HEK293 (cell line): ENCODE measurements at regions not wholly inside any gene's neighbourhood (a gene's known extent, or its start where the extent isn't known, plus 50 kb on each side); places are given as distances from the start of the nearest gene placed in this dataset.

Experiments
- CTCF ChIA-PET: fragments of 350-600 bp; formaldehyde crosslinking; extraction: SDS; loops from one replicate; lab custom pipeline; 2021; ENCODE audit warnings: antibody characterized with exemption; lab: Yijun Ruan, JAX
- POLR2A ChIA-PET: fragments of 300-600 bp; formaldehyde crosslinking; extraction: SDS; loops from one replicate; lab custom pipeline; 2020; ENCODE audit warnings: antibody characterized with exemption, inconsistent platforms; lab: Yijun Ruan, JAX
- H3K27ac ChIP-seq: fragments of 200-500 bp; sonication (Bioruptor generic); 2 replicates; pipeline ENCODE4 v1.5.1; 2014; ENCODE audit warnings: low read depth, low read length, control low read depth, inconsistent platforms; ENCODE audit errors: extremely low read depth
- H3K36me3 ChIP-seq, 2 experiments: fragments of 200-500 bp in 1 of 2; sonication (Bioruptor generic) in 1 of 2; 1 replicate in 1 of 2; 2 replicates in 1 of 2; pipeline ENCODE4 v1.5.1; 2014 to 2017; ENCODE audit warnings: inconsistent platforms in 2 of 2, low read length in 2 of 2; ENCODE audit not compliant: control insufficient read depth in 2 of 2, insufficient read depth in 1 of 2
- H3K4me1 ChIP-seq: fragments of 200-500 bp; sonication (Bioruptor generic); 2 replicates; pipeline ENCODE4 v1.5.1; 2014; ENCODE audit warnings: mild to moderate bottlenecking, low read length, inconsistent platforms; ENCODE audit not compliant: control insufficient read depth, insufficient read depth
- H3K4me3 ChIP-seq: 2 replicates; pipeline ENCODE4 v1.5.1; 2011; ENCODE audit warnings: low read depth, mild to moderate bottlenecking, control low read depth, low read length, moderate library complexity
- H3K9me3 ChIP-seq: fragments of 200-500 bp; sonication (Bioruptor generic); 2 replicates; pipeline ENCODE4 v1.5.1; 2014; ENCODE audit warnings: low read depth, low read length, inconsistent platforms; ENCODE audit not compliant: control insufficient read depth, insufficient read depth
- BCL11B ChIP-seq: fragments of 450-650 bp; formaldehyde crosslinking; IDR thresholded peaks from 2 replicates; pipeline ENCODE4 v1.5.1; 2016; ENCODE audit warnings: low read depth, missing biosample characterization, missing genetic modification characterization
- IKZF3 ChIP-seq: fragments of 450-650 bp; IDR thresholded peaks from 2 replicates; pipeline ENCODE4 v1.5.0; 2018; ENCODE audit warnings: missing biosample characterization, mild to moderate bottlenecking, missing genetic modification characterization, moderate library complexity
- SETDB1 ChIP-seq: IDR thresholded peaks from one replicate; pipeline ENCODE4 v1.6.1; 2017; ENCODE audit warnings: mild to moderate bottlenecking, low read length, moderate library complexity, mixed read lengths; ENCODE audit not compliant: insufficient read length
- ZBTB21 ChIP-seq: fragments of 450-650 bp; formaldehyde crosslinking; IDR thresholded peaks from 2 replicates; pipeline ENCODE4 v1.5.1; 2017; ENCODE audit warnings: missing biosample characterization, missing genetic modification characterization
- ZFP69B ChIP-seq: fragments of 450-650 bp; formaldehyde crosslinking; IDR thresholded peaks from 2 replicates; pipeline ENCODE4 v1.5.1; 2016; ENCODE audit warnings: missing biosample characterization, missing genetic modification characterization
- ZNF157 ChIP-seq: fragments of 450-650 bp; formaldehyde crosslinking; IDR thresholded peaks from 2 replicates; pipeline ENCODE4 v1.5.1; 2016; ENCODE audit warnings: missing biosample characterization, missing genetic modification characterization
- ZNF16 ChIP-seq: fragments of 450-650 bp; formaldehyde crosslinking; IDR thresholded peaks from 2 replicates; pipeline ENCODE4 v1.5.1; 2016; ENCODE audit warnings: low read depth, missing biosample characterization, missing genetic modification characterization
- ZNF174 ChIP-seq: fragments of 450-650 bp; formaldehyde crosslinking; IDR thresholded peaks from 2 replicates; pipeline ENCODE4 v1.5.0; 2017; ENCODE audit warnings: missing biosample characterization, mild to moderate bottlenecking, missing genetic modification characterization
- ZNF211 ChIP-seq: fragments of 450-650 bp; formaldehyde crosslinking; IDR thresholded peaks from 2 replicates; pipeline ENCODE4 v1.5.1; 2016; ENCODE audit warnings: low read depth, missing biosample characterization, missing genetic modification characterization
- ZNF335 ChIP-seq: fragments of 450-650 bp; formaldehyde crosslinking; conservative IDR thresholded peaks from 2 replicates; pipeline ENCODE4 v1.5.1; 2016; ENCODE audit warnings: missing biosample characterization, missing genetic modification characterization
- ZNF350 ChIP-seq: fragments of 450-650 bp; formaldehyde crosslinking; IDR thresholded peaks from 2 replicates; pipeline ENCODE4 v1.5.0; 2017; ENCODE audit warnings: missing biosample characterization, mild to moderate bottlenecking, missing genetic modification characterization
- ZNF548 ChIP-seq: fragments of 450-650 bp; formaldehyde crosslinking; IDR thresholded peaks from 2 replicates; pipeline ENCODE4 v1.5.1; 2016; ENCODE audit warnings: missing biosample characterization, missing genetic modification characterization
- ZNF768 ChIP-seq: fragments of 450-650 bp; formaldehyde crosslinking; IDR thresholded peaks from 2 replicates; pipeline ENCODE4 v1.5.1; 2018; ENCODE audit warnings: missing biosample characterization, mild to moderate bottlenecking, missing genetic modification characterization
- ZNF791 ChIP-seq: fragments of 450-650 bp; formaldehyde crosslinking; IDR thresholded peaks from 2 replicates; pipeline ENCODE4 v1.5.1; 2016; ENCODE audit warnings: missing biosample characterization, missing genetic modification characterization
- ZNF792 ChIP-seq: fragments of 450-650 bp; formaldehyde crosslinking; IDR thresholded peaks from 2 replicates; pipeline ENCODE4 v1.5.1; 2016; ENCODE audit warnings: missing biosample characterization, missing genetic modification characterization
- ZNF843 ChIP-seq: fragments of 450-650 bp; formaldehyde crosslinking; IDR thresholded peaks from 2 replicates; pipeline ENCODE4 v1.5.1; 2016; ENCODE audit warnings: missing biosample characterization, missing genetic modification characterization
- TF ChIP-seq, protein P1 (sequence below): fragments of 450-650 bp; formaldehyde crosslinking; IDR thresholded peaks from 2 replicates; pipeline ENCODE4 v1.5.1; 2017; ENCODE audit warnings: missing biosample characterization, mild to moderate bottlenecking, missing genetic modification characterization, moderate library complexity
- TF ChIP-seq, protein P2 (sequence below): fragments of 450-650 bp; formaldehyde crosslinking; IDR thresholded peaks from 2 replicates; pipeline ENCODE4 v1.5.1; 2016; ENCODE audit warnings: missing biosample characterization, missing genetic modification characterization
- TF ChIP-seq, protein P3 (sequence below): fragments of 450-650 bp; formaldehyde crosslinking; IDR thresholded peaks from 2 replicates; pipeline ENCODE4 v1.5.1; 2016; ENCODE audit warnings: missing biosample characterization, missing genetic modification characterization
- TF ChIP-seq, protein P4 (sequence below): IDR thresholded peaks from 2 replicates; pipeline ENCODE4 v1.6.1; 2011; ENCODE audit warnings: mild to moderate bottlenecking, low read depth, low read length, borderline replicate concordance
- TF ChIP-seq, protein P5 (sequence below): fragments of 450-650 bp; formaldehyde crosslinking; IDR thresholded peaks from 2 replicates; pipeline ENCODE4; 2016; ENCODE audit warnings: missing biosample characterization, missing genetic modification characterization
- TF ChIP-seq, protein P6 (sequence below): fragments of 450-650 bp; formaldehyde crosslinking; IDR thresholded peaks from 2 replicates; pipeline ENCODE4 v1.5.1; 2016; ENCODE audit warnings: missing biosample characterization, missing genetic modification characterization
- TF ChIP-seq, protein P7 (sequence below): fragments of 450-650 bp; IDR thresholded peaks from 2 replicates; pipeline ENCODE4 v1.5.1; 2018; ENCODE audit warnings: missing biosample characterization, mild to moderate bottlenecking, missing genetic modification characterization

DNA sequence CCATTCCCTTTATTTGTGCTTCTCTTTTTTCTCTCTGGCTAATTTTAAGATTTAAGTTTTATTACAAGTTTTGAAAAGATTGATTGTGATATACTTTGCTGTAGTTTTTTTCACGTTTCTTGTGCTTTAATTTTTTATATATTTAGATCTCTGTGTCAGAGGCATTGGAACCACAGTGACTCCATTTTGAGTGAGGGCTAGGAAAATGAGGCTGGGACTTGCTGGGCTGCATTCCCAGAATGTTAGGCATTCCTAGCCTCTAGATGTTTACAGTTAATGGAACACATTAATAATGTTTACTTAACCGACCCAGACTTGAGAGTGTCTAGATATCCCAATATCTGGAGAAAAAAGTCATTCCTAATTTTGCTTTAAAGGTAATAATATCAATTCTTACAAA lies 939.4 kb downstream of the BRINP3 start:
- no peaks in the 10 kb centered on the region for H3K4me1 ChIP-seq
- no peak overlapping the region for H3K27ac ChIP-seq
- H3K36me3 ChIP-seq, result no peaks in the 10 kb centered on the region
- POLR2A ChIA-PET, result no interaction called here
- no peak overlapping the region for H3K4me3 ChIP-seq
- no peaks in the 10 kb centered on the region for H3K9me3 ChIP-seq
- TF ChIP-seq ZNF174 (tag by site-specific recombination) (no peak), ZNF548 (tag by site-specific recombination) (no peak), ZNF335 (tag by site-specific recombination) (no peak), ZNF211 (no peak), ZNF843 (tag by site-specific recombination) (no peak), SETDB1 (no peak), ZNF792 (no peak), BCL11B (tag by site-specific recombination) (no peak), ZBTB21 (no peak), ZNF157 (tag by site-specific recombination) (no peak), ZNF768 (tag by site-specific recombination) (no peak), ZNF791 (tag by site-specific recombination) (no peak)
- TF ChIP-seq, protein P1, sequence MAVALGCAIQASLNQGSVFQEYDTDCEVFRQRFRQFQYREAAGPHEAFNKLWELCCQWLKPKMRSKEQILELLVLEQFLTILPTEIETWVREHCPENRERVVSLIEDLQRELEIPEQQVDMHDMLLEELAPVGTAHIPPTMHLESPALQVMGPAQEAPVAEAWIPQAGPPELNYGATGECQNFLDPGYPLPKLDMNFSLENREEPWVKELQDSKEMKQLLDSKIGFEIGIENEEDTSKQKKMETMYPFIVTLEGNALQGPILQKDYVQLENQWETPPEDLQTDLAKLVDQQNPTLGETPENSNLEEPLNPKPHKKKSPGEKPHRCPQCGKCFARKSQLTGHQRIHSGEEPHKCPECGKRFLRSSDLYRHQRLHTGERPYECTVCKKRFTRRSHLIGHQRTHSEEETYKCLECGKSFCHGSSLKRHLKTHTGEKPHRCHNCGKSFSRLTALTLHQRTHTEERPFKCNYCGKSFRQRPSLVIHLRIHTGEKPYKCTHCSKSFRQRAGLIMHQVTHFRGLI (tag by site-specific recombination), result no peak
- TF ChIP-seq, protein P2, sequence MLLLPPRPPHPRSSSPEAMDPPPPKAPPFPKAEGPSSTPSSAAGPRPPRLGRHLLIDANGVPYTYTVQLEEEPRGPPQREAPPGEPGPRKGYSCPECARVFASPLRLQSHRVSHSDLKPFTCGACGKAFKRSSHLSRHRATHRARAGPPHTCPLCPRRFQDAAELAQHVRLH (tag by site-specific recombination), result no peak
- TF ChIP-seq, protein P3, sequence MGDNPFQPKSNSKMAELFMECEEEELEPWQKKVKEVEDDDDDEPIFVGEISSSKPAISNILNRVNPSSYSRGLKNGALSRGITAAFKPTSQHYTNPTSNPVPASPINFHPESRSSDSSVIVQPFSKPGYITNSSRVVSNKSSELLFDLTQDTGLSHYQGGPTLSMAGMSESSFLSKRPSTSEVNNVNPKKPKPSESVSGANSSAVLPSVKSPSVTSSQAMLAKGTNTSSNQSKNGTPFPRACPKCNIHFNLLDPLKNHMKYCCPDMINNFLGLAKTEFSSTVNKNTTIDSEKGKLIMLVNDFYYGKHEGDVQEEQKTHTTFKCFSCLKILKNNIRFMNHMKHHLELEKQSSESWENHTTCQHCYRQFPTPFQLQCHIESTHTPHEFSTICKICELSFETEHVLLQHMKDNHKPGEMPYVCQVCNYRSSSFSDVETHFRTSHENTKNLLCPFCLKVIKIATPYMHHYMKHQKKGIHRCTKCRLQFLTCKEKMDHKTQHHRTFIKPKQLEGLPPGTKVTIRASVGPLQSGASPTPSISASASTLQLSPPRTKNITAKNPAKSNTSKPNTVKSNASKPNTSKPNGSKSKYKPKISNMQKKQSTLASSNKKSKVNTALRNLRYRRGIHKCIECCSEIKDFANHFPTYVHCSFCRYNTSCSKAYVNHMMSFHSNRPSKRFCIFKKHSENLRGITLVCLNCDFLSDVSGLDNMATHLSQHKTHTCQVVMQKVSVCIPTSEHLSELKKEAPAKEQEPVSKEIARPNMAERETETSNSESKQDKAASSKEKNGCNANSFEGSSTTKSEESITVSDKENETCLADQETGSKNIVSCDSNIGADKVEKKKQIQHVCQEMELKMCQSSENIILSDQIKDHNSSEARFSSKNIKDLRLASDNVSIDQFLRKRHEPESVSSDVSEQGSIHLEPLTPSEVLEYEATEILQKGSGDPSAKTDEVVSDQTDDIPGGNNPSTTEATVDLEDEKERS (tag by site-specific recombination), result no peak
- TF ChIP-seq, protein P4, sequence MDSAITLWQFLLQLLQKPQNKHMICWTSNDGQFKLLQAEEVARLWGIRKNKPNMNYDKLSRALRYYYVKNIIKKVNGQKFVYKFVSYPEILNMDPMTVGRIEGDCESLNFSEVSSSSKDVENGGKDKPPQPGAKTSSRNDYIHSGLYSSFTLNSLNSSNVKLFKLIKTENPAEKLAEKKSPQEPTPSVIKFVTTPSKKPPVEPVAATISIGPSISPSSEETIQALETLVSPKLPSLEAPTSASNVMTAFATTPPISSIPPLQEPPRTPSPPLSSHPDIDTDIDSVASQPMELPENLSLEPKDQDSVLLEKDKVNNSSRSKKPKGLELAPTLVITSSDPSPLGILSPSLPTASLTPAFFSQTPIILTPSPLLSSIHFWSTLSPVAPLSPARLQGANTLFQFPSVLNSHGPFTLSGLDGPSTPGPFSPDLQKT, result no peak
- TF ChIP-seq, protein P5, sequence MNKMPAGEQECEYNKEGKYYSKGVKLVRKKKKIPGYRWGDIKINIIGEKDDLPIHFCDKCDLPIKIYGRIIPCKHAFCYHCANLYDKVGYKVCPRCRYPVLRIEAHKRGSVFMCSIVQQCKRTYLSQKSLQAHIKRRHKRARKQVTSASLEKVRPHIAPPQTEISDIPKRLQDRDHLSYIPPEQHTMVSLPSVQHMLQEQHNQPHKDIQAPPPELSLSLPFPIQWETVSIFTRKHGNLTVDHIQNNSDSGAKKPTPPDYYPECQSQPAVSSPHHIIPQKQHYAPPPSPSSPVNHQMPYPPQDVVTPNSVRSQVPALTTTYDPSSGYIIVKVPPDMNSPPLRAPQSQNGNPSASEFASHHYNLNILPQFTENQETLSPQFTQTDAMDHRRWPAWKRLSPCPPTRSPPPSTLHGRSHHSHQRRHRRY, result no peak
- CTCF ChIA-PET, result interaction anchor here (0.6 kb wide), 1 partner anchor 134 kb away, joined by 4 read pairs; no protein-coding TSS in a partner anchor

DNA sequence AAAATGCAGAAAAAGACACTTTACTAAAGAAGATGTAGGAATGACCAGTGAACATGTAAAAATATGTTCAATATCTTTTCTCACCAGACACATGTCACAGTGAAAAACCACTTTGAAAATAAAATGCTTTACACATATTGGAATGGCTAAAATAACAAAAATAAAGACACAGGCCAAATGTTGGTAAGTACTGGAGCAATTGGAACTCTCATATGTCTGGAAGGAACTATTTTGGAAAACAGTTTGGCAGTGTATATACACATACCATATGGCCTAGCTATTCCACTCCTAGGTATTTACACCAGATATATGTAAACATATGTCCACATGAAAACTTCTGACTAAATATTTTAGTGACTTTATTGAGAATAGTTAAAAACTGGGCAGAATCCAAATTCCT lies 927.2 kb downstream of the BRINP3 start:
- Histone ChIP-seq H3K4me3 (no peak overlapping the region), H3K27ac (no peak overlapping the region), H3K36me3 (no peaks in the 10 kb centered on the region), H3K9me3 (no peaks in the 10 kb centered on the region), H3K4me1 (no peaks in the 10 kb centered on the region)
- ChIA-PET CTCF (no interaction called here), POLR2A (no interaction called here)
- TF ChIP-seq ZNF16 (tag by site-specific recombination) (no peak), ZNF548 (tag by site-specific recombination) (no peak), ZNF791 (tag by site-specific recombination) (no peak), ZNF350 (tag by site-specific recombination) (no peak), IKZF3 (no peak), ZFP69B (tag by site-specific recombination) (no peak)
- TF ChIP-seq, protein P6, sequence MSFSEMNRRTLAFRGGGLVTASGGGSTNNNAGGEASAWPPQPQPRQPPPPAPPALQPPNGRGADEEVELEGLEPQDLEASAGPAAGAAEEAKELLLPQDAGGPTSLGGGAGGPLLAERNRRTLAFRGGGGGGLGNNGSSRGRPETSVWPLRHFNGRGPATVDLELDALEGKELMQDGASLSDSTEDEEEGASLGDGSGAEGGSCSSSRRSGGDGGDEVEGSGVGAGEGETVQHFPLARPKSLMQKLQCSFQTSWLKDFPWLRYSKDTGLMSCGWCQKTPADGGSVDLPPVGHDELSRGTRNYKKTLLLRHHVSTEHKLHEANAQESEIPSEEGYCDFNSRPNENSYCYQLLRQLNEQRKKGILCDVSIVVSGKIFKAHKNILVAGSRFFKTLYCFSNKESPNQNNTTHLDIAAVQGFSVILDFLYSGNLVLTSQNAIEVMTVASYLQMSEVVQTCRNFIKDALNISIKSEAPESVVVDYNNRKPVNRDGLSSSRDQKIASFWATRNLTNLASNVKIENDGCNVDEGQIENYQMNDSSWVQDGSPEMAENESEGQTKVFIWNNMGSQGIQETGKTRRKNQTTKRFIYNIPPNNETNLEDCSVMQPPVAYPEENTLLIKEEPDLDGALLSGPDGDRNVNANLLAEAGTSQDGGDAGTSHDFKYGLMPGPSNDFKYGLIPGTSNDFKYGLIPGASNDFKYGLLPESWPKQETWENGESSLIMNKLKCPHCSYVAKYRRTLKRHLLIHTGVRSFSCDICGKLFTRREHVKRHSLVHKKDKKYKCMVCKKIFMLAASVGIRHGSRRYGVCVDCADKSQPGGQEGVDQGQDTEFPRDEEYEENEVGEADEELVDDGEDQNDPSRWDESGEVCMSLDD (tag by site-specific recombination), result no peak
- TF ChIP-seq, protein P7, sequence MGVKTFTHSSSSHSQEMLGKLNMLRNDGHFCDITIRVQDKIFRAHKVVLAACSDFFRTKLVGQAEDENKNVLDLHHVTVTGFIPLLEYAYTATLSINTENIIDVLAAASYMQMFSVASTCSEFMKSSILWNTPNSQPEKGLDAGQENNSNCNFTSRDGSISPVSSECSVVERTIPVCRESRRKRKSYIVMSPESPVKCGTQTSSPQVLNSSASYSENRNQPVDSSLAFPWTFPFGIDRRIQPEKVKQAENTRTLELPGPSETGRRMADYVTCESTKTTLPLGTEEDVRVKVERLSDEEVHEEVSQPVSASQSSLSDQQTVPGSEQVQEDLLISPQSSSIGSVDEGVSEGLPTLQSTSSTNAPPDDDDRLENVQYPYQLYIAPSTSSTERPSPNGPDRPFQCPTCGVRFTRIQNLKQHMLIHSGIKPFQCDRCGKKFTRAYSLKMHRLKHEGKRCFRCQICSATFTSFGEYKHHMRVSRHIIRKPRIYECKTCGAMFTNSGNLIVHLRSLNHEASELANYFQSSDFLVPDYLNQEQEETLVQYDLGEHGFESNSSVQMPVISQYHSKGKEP (tag by site-specific recombination), result no peak
